ENCODE measurements at regions not wholly inside any gene's neighbourhood (a gene's known extent, or its start where the extent isn't known, plus 50 kb on each side); places are given as distances from the start of the nearest gene placed in this dataset.

DNA sequence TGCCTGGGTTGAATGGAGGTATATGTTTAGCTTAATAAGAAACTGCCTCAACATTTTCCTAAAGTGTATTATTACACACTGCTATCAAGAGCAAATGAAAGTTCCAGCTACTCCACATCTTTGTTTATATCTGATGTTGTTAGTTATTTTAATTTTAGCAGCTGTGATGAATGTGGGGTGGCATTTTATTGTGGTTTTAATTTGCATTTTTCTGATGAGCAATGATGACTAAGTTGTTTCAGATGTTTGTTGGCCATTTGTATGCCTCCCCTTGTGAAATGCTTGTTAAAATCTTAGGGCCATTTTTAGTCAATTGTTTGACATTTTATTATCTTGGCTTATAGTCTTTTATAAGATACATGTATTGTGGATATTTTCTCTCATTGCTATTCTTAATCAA lies 260.4 kb upstream of the SLCO3A1 start:
- Histone ChIP-seq H3K36me3 (ENCODE audit: insufficient read depth, low read length) (no peaks in the 10 kb centered on the region), H3K4me1 (ENCODE audit: insufficient read depth, low read length) (no peaks in the 10 kb centered on the region), H3K27me3 (ENCODE audit: control insufficient read depth in 1 of 2, insufficient read depth in 2 of 2, low read length in 2 of 2) (peaks cover 6 to 8% of the 10 kb centered on the region in 2 experiments), H3K9me3 (ENCODE audit: control insufficient read depth in 1 of 2, insufficient read depth in 1 of 2, low read length in 2 of 2) (no peaks in the 10 kb centered on the region), H3K4me3 (ENCODE audit: low read length) (no peak overlapping the region), H3K27ac (ENCODE audit: low read depth in 1 of 2, low read length in 2 of 2) (no peak overlapping the region)
- no peak overlapping the region for H3K4me3 Mint-ChIP-seq
- H3K9me3 Mint-ChIP-seq = no peaks in the 10 kb centered on the region
- H3K4me1 Mint-ChIP-seq (ENCODE audit: low read depth) = no peaks in the 10 kb centered on the region
- TF ChIP-seq, protein P1, sequence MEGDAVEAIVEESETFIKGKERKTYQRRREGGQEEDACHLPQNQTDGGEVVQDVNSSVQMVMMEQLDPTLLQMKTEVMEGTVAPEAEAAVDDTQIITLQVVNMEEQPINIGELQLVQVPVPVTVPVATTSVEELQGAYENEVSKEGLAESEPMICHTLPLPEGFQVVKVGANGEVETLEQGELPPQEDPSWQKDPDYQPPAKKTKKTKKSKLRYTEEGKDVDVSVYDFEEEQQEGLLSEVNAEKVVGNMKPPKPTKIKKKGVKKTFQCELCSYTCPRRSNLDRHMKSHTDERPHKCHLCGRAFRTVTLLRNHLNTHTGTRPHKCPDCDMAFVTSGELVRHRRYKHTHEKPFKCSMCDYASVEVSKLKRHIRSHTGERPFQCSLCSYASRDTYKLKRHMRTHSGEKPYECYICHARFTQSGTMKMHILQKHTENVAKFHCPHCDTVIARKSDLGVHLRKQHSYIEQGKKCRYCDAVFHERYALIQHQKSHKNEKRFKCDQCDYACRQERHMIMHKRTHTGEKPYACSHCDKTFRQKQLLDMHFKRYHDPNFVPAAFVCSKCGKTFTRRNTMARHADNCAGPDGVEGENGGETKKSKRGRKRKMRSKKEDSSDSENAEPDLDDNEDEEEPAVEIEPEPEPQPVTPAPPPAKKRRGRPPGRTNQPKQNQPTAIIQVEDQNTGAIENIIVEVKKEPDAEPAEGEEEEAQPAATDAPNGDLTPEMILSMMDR (IDR thresholded peaks at IDR 0.05) = no peak
- ChIA-PET CTCF (interaction anchor here (0.5 kb wide), 1 partner anchor 16 kb away, joined by 3 read pairs; no protein-coding TSS in a partner anchor), POLR2A (no interaction called here)
- no peak for DNase-seq
- H3K27ac Mint-ChIP-seq = no peak overlapping the region
- peaks cover 14% of the 10 kb centered on the region for H3K27me3 Mint-ChIP-seq
- no peak for ATAC-seq (ENCODE audit: poor library complexity)
- H3K36me3 Mint-ChIP-seq (ENCODE audit: low read depth) = no peaks in the 10 kb centered on the region
- intact Hi-C loops (cut with DNase I, micrococcal nuclease) = no loop called here

DNA sequence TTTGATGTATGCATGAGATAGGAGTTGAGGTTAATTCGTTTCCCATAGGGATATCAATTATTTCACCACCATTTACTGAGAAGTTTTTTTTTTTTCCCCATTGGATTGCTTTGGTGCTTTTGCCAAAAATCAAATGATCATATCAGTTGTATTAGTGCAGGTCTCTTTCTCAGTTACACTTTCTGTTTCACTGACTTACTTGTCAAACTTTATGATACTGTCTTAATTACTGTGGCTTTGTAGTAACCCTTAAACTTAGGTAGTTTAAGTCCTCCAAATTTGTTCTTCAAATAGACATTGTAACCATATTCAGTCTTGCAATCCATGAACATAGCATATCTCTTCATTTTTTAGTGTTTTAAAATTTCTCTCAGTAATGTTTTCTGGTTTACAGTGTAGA lies 259.9 kb upstream of the SLCO3A1 start:
- Mint-ChIP-seq H3K36me3 (ENCODE audit: low read depth) (no peaks in the 10 kb centered on the region), H3K27ac (no peak overlapping the region), H3K9me3 (no peaks in the 10 kb centered on the region), H3K4me3 (no peak overlapping the region), H3K27me3 (peaks cover 16% of the 10 kb centered on the region), H3K4me1 (ENCODE audit: low read depth) (no peaks in the 10 kb centered on the region)
- Histone ChIP-seq H3K27me3 (ENCODE audit: control insufficient read depth in 1 of 2, insufficient read depth in 2 of 2, low read length in 2 of 2) (peaks cover 11% of the 10 kb centered on the region in 2 experiments), H3K36me3 (ENCODE audit: insufficient read depth, low read length) (no peaks in the 10 kb centered on the region), H3K9me3 (ENCODE audit: control insufficient read depth in 1 of 2, insufficient read depth in 1 of 2, low read length in 2 of 2) (no peaks in the 10 kb centered on the region), H3K27ac (ENCODE audit: low read depth in 1 of 2, low read length in 2 of 2) (no peak overlapping the region), H3K4me1 (ENCODE audit: insufficient read depth, low read length) (no peaks in the 10 kb centered on the region), H3K4me3 (ENCODE audit: low read length) (no peak overlapping the region)
- ATAC-seq (ENCODE audit: poor library complexity) (no peak), DNase-seq (no peak)
- POLR2A ChIA-PET = no interaction called here
- TF ChIP-seq, protein P1 (IDR thresholded peaks at IDR 0.05) = no peak
- CTCF ChIA-PET = no interaction called here
- intact Hi-C loops (cut with DNase I, micrococcal nuclease) = no loop called here

DNA sequence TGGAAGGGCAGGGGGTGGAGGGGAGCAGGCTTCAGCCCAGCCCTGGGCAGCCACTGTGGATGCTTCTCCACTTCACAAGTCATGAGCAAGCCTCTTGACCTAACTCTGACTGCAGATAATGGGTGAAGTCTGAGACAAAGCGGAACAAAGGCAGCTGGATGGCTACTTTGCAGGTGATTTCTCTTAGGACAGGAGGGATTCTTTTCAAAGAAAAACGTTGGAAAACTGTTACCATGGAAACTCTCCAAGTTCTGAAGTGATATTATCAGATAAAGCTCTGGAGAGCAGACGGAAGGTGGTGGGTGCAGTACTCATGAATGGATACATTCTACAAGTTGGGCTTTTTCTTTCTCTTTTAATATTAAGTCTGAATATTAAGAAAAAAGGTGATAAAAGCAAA lies 254.2 kb upstream of the SLCO3A1 start:
- H3K4me1 ChIP-seq (ENCODE audit: insufficient read depth, low read length) = no peaks in the 10 kb centered on the region
- Mint-ChIP-seq H3K36me3 (ENCODE audit: low read depth) (no peaks in the 10 kb centered on the region), H3K4me1 (ENCODE audit: low read depth) (no peaks in the 10 kb centered on the region), H3K27me3 (peaks cover 16% of the 10 kb centered on the region), H3K27ac (no peak overlapping the region), H3K4me3 (no peak overlapping the region), H3K9me3 (no peaks in the 10 kb centered on the region)
- peaks cover 11 to 15% of the 10 kb centered on the region in 2 experiments for H3K27me3 ChIP-seq (ENCODE audit: control insufficient read depth in 1 of 2, insufficient read depth in 2 of 2, low read length in 2 of 2)
- DNase-seq (no peak), ATAC-seq (ENCODE audit: poor library complexity) (no peak)
- H3K9me3 ChIP-seq (ENCODE audit: control insufficient read depth in 1 of 2, insufficient read depth in 1 of 2, low read length in 2 of 2) = no peaks in the 10 kb centered on the region
- POLR2A ChIA-PET = no interaction called here
- no peak overlapping the region for H3K4me3 ChIP-seq (ENCODE audit: low read length)
- TF ChIP-seq, protein P1 (IDR thresholded peaks at IDR 0.05) = no peak
- H3K27ac ChIP-seq (ENCODE audit: low read depth in 1 of 2, low read length in 2 of 2) = no peak overlapping the region
- CTCF ChIA-PET = no interaction called here
- H3K36me3 ChIP-seq (ENCODE audit: insufficient read depth, low read length) = no peaks in the 10 kb centered on the region
- intact Hi-C loops (cut with DNase I, micrococcal nuclease) = no loop called here

All from CD4-positive, alpha-beta T cell (primary cell).